KBM-7 (cell line): ENCODE measurements at regions not wholly inside any gene's neighbourhood (a gene's known extent, or its start where the extent isn't known, plus 50 kb on each side); places are given as distances from the start of the nearest gene placed in this dataset.
"Not testable (repeated sequence)": the region's sequence is repeated elsewhere in the genome, so short reads cannot be mapped to it uniquely, and the experiment has no call there.

Experiments
- DNase-seq: peaks from one replicate; pipeline ENCODE4 v3.0.0-alpha.2; 2015
- in situ Hi-C: fragments of 300-500 bp; cut with MboI; formaldehyde crosslinking; loops from 2 replicates; pipeline ENCODE4 v1.14.3; 2020; ENCODE audit warnings: low sequenced_read_pairs, low pct_unique_long_range_greater_than_20kb, mixed read lengths

DNA sequence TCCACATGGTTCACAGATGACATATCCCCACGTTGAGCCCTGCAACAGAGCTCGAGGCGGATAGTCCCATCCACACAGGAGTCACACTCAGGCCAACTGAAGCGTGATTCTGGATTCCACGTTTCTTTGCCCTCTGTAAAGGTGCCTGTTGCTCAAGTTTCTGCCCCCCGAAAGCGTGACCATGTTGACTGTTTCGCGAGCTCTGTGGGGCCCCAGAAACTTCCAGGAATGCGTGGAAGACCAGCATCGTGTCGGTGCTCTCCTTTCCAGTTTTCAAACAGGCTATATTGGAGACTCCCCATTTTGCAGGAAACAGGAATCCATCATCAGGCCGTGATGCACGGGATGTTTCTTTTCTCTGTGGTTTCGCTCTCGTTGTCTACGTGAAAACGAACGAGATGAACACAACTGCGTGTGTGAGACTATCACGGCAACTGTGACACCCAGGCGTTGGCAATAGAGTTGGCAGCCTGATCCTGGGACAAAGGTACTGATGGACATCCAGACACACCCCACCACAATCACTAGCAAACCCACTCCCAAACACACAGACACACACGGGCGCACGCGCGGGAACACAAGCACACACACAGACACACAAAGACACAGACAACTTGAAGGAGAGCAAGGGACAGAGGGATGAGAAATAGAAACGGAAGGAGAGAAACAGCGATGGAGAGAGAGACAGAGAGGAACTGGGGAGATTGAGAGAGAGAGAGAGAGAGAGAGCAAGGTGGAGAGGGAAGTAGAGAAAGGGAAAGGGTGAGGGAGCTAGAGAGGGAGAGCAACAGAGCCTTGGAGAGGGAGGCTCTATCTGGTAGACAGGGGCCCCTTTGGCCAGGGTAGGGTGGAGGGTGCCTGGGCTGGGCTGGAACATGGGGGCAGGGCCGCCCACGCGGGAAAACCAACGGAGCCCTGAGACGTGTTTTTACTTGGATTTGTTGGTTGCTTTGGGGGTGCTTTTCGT is 1609.3 kb downstream of the SPATA31A7 start:
- in situ Hi-C loops, DNase-seq: not testable (repeated sequence)

DNA sequence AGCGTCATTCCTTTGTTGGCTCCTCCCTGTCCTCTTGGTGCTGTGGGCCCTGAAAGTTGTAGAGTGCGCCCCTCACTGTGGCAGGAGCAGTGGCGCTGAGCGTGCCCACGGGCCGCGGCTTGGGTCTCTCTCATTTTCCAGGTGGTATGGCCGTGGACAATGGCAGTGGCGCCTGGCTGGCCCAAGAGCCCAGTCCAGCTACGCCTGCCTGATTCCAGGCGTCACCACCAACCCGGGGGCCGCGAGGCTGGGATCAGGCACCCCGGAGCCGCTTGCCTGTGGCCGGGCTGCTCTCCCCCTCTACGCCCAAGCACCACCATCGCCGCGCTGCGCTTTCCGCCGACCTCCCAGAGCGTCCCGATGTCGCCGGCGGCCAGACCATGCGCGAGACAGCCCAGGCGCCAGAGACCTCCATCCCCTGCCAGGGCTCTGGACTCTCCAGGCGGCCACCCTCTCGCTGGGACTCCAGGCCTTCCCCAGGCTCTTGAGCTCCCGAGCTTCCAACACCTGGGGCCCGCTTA is 1610.1 kb downstream of the SPATA31A7 start:
- in situ Hi-C loops, DNase-seq: not testable (repeated sequence)

DNA sequence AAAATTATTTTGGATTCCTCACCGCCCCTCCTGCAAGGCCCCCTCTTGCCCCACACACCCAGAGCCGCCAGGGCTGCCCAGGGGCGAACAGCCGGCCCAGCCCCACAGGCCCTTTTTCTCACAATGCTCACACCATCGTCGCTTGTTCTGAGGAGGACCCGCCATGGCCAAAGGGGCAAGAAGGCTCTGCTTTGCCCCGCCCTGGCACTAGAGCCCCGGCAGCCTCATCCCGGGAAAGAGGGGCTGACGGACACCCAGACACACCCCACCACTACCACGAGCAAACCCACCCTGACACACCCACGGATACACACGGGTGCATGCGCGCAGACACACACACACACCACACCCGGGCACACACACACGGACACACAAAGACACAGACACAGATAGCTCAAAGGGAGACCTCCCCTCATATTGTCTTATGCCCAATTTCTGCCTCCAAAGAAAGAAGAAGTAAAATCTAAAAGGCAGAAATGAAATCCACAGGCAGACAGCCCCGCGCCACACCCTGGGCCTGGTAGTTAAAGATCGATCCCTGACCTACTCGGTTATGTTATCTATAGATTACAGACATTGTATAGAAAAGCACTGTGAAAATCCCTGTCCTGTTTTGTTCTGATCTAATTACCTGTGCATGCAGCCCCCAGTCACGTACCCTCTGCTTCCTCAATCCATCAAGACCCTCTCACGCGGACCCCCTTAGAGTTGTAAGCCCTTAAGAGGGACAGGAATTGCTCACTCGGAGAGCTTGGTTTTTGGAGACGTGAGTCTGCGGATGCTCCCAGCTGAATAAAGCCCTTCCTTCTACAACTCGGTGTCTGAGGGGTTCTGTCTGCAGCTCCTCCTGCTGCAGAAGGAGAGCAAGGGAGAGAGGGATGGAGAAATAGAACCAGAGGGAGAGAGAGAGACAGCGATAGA is 1610.9 kb downstream of the SPATA31A7 start:
- in situ Hi-C loops, DNase-seq: not testable (repeated sequence)

DNA sequence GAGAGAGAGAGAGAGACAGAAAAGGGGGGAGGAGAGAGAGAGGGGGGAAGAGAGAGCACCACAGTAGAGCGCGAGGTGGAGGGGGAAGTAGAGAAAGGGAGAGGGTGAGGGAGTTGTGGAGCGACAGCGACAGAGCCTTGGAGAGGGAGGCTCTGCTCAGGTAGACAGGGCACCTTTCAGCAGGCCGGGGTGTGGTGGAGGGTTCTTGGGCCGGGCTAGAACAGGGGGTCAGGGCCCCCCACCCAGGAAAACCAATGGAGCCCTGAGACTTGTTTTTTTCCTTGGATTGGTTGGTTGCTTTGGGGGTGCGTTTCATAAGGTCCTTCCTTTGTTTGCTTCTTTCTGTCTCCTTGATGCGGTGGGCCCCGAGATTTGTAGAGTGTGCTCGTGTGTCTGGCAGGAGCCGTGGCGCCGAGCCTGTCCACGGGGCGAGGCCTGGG is 1611.6 kb downstream of the SPATA31A7 start:
- in situ Hi-C loops: not testable (repeated sequence)
- peak; percentile 50 for DNase-seq

DNA sequence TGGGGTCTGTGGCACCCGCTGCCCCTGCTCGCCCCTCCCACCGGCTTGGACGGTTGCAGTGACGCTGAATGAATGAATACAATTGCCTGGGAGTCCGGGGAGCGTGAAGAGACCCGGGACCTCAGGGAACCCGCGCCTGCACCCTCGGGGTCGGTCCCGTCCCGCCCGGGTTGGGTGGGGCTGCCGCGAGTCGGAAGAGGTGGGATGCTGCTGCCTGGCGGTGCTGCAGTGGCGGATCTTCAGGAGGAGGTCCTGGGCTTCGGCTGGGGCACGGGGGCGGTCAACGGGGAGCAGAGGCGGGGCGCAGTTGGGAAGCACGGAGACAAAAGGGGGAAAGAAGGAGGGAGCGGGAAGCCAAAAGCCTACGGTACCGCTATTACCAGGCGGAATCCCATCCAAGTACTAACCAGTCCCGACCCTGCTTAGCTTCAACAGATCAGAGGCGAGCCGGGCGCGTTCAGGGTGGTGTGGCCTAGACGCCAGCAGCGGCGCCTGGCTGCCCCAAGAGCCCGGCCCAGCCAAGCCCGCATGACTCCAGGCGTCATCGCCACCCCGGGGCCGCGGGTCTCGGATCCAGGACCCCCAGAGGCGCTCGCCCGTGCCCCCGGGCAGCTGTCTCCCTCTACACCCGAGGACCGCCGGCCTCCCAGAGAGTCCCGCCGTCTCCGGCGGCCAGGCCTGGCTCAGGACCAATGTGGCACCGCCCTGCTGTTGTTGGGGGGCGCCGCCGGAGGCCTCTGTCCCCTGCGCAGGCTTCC is 1612.3 kb downstream of the SPATA31A7 start:
- in situ Hi-C loops: not testable (repeated sequence)
- DNase-seq: peak; percentile 96

DNA sequence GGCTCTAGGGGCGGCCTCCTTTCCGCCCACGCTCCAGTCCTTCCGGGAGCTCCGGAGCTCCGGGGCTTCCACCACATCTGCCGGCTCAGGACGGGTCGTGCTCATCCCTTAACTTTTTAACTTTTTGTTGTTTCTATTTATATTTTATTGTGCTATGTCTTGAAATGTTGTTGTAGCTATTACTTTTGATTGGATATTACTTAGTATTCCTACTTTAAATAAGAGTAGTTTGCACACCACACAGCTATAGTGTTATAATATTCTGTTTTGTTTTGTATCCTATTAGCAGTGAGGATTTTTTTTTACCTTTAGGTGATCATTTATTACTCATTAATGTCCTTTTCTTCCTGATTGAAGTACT is 1612.9 kb downstream of the SPATA31A7 start:
- DNase-seq, in situ Hi-C loops: not testable (repeated sequence)

DNA sequence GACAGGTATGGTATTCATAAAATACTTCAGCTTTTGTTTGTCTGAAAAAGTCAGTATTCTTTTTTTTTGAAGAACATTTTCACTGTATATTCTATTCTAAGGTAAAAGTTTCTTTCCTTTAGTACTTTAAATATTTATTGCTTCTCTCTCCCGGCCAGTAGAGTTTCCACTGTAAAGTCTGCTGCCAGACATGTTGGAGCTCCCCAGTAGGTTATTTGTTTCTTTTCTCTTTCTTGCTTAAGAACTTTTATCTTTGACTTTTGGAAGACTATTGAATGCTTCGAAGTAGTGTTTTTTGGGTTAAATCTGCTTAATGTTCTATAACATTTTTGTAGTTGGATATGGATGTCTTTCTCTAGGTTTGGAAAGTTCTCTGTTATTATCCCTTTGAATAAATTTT is 1613.3 kb downstream of the SPATA31A7 start:
- DNase-seq: peak; percentile 33
- in situ Hi-C loops: not testable (repeated sequence)

DNA sequence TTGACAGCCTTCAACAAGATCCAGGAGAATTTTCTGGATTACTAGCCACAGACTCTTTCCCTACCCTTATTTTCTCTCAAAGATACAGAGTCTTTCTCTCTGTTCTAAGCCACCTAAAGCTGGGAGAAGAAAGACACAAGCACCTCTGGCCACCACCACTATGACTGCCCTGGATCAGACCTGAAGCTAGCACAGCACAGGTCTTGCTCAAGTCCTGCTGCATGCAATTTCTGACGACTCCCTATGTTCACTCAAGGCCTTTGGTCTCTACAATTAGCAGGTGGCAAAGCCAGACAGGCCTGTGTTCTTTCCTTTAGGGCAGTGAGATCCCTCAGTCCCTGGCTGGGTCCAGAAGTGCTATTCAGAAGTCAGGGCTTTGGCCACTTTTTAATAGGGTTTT is 1614.5 kb downstream of the SPATA31A7 start:
- peak; percentile 11 for DNase-seq
- in situ Hi-C loops: not testable (repeated sequence)

DNA sequence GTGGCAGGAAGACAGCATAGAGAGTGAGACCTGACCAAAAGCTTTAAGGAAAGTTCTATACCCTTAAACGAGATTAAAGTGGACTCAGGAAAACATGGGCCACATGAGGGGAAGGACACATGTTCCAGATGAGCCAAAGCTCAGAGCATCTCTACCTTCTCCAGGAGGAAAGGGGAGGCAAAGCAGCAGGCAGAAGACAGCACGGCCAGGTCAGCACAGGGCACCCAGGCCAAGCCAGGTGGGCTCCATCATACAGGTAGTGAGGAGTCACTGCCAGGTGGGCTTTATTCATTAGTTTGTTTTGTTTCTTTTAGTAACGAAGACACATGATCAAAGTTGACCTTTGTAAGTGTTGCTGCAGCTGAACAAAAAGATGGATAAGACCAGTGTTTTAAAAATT is 1617.6 kb downstream of the SPATA31A7 start:
- DNase-seq, in situ Hi-C loops: not testable (repeated sequence)

DNA sequence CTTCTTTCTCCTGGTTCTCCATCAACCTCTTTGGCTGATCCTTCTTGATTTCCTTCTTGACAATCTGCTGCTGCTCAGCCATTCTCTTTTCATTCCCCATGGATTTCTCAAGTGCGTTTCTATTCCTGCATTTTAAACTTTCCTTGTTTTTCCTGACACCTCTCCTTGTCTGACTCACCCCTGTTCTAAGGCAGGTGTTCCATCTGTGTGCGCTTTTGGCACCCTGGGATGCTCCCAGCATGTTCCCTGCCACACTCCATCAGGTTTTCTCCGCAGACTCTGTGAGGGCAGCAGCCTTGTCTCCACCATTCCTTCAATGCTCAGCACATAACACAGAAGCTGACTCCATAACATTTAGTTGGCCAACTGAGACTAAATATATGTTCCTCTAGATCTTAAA is 1618.2 kb downstream of the SPATA31A7 start:
- in situ Hi-C loops, DNase-seq: not testable (repeated sequence)

DNA sequence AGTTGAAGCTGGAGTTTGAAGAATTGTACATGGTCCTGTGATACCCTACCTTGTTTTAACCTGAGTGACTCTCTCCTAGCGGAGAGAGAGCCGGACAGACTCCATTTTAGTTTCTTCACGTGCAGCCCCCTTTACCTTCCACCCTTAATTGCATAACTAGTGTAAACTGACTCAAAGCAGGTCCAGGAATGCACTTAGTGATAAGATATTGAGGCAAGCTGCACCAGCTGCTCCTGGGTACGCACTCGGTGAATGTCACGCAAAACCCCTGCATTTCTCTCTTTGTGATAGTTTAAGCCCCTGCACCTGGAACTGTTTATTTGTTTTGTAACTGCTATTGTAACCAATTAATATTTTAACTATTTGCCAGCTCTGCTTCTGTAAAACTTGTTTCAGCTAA is 1620.5 kb downstream of the SPATA31A7 start:
- in situ Hi-C loops, DNase-seq: not testable (repeated sequence)

DNA sequence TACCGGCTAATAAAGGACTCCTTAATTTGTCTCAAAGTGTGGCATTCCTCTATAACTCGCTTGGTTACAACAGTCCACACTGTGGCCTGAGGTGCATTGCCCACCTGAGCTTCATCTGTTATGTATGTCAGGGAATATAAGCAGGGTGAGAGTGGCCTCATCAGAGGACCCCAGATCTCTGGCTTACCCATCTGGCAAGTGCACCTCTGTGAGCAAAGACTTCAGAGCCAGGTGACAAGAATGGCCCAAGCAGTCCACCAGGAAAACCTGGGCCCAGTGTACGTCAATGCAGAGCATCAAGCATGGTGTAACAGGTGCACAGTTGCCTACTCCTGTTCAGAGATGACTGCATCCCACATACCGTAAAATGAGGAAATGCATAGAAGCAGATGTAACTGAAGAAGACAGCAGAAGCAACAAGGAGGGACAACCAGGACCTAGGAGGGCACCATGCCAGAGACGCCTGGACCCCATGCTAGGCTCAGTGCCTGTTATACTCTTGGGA is 1621.0 kb downstream of the SPATA31A7 start:
- DNase-seq, in situ Hi-C loops: not testable (repeated sequence)

DNA sequence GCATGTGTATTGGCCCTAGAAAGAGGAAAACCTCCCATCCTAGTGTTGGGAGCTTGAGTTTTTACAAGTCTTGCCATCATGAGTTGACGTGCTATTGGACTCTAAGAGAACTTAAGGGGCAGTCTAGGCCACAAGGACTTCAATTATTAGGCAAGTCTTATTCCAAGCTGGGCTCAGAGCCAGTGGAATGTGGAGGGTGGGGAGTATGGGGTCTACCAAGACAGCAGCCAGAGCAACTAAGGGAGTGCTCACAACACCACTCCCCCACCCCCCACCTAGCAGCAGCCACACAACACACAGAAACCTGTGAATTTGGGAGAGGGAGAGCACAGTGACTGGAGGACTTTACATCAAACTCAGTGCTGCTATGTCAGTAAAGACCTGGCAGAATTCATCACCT is 1625.6 kb downstream of the SPATA31A7 start:
- in situ Hi-C loops, DNase-seq: not testable (repeated sequence)

DNA sequence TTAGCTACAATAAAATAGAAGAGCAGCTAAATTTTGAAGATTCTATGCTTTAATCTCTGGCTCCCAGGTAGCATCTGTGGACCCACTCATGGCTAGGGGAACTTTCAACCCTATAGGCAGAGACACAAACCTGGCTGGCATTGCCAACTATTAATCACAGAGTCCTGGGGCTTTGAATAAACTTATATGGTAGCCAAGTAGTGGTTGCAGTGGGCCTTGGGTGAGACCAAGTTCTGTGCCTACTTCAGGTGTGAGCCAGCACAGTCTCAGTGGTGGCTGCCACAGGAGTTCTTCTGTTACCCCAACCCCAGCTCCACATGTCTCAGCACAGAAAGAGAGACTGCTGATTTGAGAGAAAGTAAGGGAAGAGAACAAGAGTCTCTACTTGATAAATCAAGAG is 1626.5 kb downstream of the SPATA31A7 start:
- DNase-seq, in situ Hi-C loops: not testable (repeated sequence)

DNA sequence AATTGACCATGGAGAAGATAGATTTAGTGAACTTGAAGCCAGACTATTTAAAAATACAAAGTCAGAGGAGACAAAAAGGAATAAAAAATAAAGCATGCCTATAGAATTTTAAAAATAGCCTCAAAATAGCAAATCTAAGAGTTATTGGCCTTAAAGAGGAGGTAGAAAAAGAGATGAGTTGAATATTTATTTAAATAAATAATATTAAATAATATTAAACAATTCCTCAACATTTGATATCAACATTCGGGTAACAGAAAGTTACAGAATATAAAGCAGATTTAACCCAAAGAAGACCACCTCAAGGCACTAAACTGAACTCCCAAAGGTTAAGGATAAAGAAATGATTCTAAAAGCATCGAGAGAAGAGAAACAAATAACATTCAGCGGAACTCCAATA is 1627.4 kb downstream of the SPATA31A7 start:
- in situ Hi-C loops, DNase-seq: not testable (repeated sequence)

DNA sequence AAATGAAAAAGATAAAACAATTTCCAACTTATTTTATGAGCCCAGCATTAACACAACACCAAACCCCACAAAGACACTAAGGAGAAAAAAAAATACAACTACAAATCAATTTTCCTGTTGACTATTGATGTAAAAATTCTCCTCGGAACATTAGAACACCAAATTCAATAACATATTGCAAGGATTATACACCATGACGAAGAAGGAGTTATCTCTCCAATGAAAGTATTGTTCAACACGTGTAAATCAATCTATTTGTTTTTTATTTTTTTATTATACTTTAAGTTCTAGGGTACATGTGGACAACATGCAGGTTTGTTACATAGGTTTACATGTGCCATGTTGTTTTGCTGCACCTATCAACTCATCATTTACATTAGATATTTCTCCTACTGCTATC is 1632.3 kb downstream of the SPATA31A7 start:
- DNase-seq, in situ Hi-C loops: not testable (repeated sequence)

DNA sequence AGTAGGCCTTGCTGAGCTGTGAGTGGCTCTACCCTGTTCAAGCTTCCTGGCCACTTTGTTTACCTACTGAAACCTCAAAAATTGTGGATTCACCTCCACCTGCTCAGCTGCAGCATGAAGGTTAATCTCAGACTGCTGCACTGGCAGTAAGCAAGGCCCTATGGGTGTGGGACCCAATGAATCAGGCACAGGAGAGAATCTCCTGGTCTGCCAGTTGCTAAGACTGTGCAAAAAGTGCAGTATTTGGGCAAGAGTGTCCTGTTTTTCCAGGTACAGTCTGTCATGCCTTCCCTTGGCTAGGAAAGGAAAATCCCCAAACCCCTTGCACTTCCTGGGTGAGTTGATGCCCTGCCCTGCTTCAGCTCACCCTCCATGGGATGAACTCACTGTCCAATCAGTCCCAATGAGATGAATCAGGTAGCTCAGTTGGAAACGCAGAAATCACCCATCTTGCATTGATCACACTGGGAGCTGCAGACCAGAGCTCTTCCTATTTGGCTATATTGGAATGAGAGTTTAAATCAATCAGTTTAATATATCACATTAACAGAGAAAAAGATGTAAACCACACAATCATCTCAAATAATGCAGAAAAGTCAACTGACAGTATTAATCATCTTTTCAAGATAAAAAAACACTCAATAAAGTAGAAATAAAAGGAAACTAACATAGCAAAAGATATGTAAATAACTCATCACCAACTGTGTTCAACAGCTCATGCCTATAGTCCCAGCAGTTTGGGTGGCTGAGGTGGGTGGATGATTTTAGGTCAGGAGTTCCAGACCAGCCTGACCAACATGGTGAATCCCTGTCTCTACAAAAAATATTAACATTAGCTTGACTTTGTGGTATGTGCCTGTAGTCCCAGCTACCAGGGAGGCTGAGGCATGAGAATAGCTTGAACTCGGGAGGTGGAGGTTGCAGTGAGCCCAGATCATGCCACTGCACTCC is 1638.4 kb downstream of the SPATA31A7 start:
- DNase-seq, in situ Hi-C loops: not testable (repeated sequence)
